A673 (cell line): ENCODE measurements at regions not wholly inside any gene's neighbourhood (a gene's known extent, or its start where the extent isn't known, plus 50 kb on each side); places are given as distances from the start of the nearest gene placed in this dataset.

Experiments used
- BruUV-seq: library from RNA; stranded (reverse); fragments of 400-500 nt; replicated peaks from 2 replicates; lab custom pipeline; 2021; lab: Mats Ljungman, UMichigan
- CTCF ChIA-PET: fragments of 300-600 bp; sonication (Branson Sonifier 250); formaldehyde crosslinking; loops from one replicate; lab custom pipeline; 2022; ENCODE audit warnings: antibody characterized with exemption; lab: Charles Lee
- POLR2A ChIA-PET: fragments of 300-600 bp; sonication (Branson Sonifier 250); formaldehyde crosslinking; loops from one replicate; lab custom pipeline; 2022; ENCODE audit warnings: antibody characterized with exemption; ENCODE audit not compliant: low non-redundant PET; lab: Charles Lee
- DNase-seq: peaks from one replicate; pipeline ENCODE4 v3.0.0-alpha.2; 2015; ENCODE audit warnings: low spot score
- H3K27ac ChIP-seq: fragments of 200-600 bp; sonication (generic); 2 replicates; pipeline ENCODE4 v1.5.1; 2016; ENCODE audit warnings: mixed run types, low read depth, mild to moderate bottlenecking, mixed read lengths, antibody characterized with exemption, low read length; ENCODE audit not compliant: poor library complexity, severe bottlenecking
- H3K27me3 ChIP-seq: fragments of 200-600 bp; sonication (generic); replicated peaks from 2 replicates; pipeline ENCODE4 v1.6.1; 2017; ENCODE audit warnings: mixed run types, low read depth, mild to moderate bottlenecking, mixed read lengths, antibody characterized with exemption, low read length; ENCODE audit not compliant: insufficient read depth, poor library complexity
- H3K36me3 ChIP-seq: fragments of 200-600 bp; sonication (generic); 2 replicates; pipeline ENCODE4 v1.6.1; 2016; ENCODE audit warnings: mixed run types, mild to moderate bottlenecking, mixed read lengths, antibody characterized with exemption, low read length; ENCODE audit not compliant: insufficient read depth, poor library complexity, severe bottlenecking
- H3K4me1 ChIP-seq: fragments of 200-600 bp; sonication (generic); 2 replicates; pipeline ENCODE4 v1.6.1; 2017; ENCODE audit warnings: mixed run types, mild to moderate bottlenecking, mixed read lengths, antibody characterized with exemption, low read length; ENCODE audit not compliant: insufficient read depth, poor library complexity, severe bottlenecking
- H3K4me3 ChIP-seq: fragments of 200-600 bp; sonication (generic); 2 replicates; pipeline ENCODE4 v1.5.1; 2016; ENCODE audit warnings: low read depth, mixed run types, mild to moderate bottlenecking, mixed read lengths, low read length; ENCODE audit not compliant: poor library complexity, severe bottlenecking
- H3K9me3 ChIP-seq: fragments of 200-600 bp; sonication (generic); 2 replicates; pipeline ENCODE4 v1.6.1; 2016; ENCODE audit warnings: mixed run types, low read depth, mild to moderate bottlenecking, mixed read lengths, antibody characterized with exemption, low read length; ENCODE audit not compliant: poor library complexity, severe bottlenecking
- CTCF ChIP-seq: fragments of 300-800, 200-600 bp; sonication (generic); conservative IDR thresholded peaks from 2 replicates; pipeline ENCODE4 v1.5.1; 2017; ENCODE audit warnings: low read depth, mild to moderate bottlenecking, antibody characterized with exemption, low read length, moderate library complexity, mixed read lengths
- EZH2 ChIP-seq: fragments of 200-600 bp; sonication (generic); IDR thresholded peaks from 2 replicates; pipeline ENCODE4 v1.6.1; 2017; ENCODE audit warnings: borderline replicate concordance, low read depth, mild to moderate bottlenecking, mixed read lengths, antibody characterized with exemption, low read length; ENCODE audit not compliant: poor library complexity, severe bottlenecking
- intact Hi-C: fragments of 100-400 bp; cut with micrococcal nuclease; formaldehyde crosslinking; loops from one replicate; pipeline ENCODE4 v1.10.0; 2022; ENCODE audit not compliant: unreplicated experiment

- Histone ChIP-seq H3K27ac (no peak overlapping the region), H3K36me3 (no peaks in the 10 kb centered on the region), H3K9me3 (no peaks in the 10 kb centered on the region), H3K4me1 (peaks cover 10% of the 10 kb centered on the region), H3K4me3 (no peak overlapping the region), H3K27me3 (no peaks in the 10 kb centered on the region)
- TF ChIP-seq CTCF = no peak
- TF ChIP-seq EZH2 = no peak
- ChIA-PET CTCF (no interaction called here), POLR2A (no interaction called here)
- intact Hi-C loops = no loop called here
- DNase-seq = no peak
- BruUV-seq = no TSS peak
These were observed 190.9 kb downstream of the CENPW start for GRCh38 chr6:126530775-126531174.

GRCh38 chr6:126531286-126531685 is 191.4 kb downstream of the CENPW start:
- Histone ChIP-seq H3K27me3 (no peaks in the 10 kb centered on the region), H3K4me3 (no peak overlapping the region), H3K36me3 (no peaks in the 10 kb centered on the region), H3K9me3 (no peaks in the 10 kb centered on the region), H3K27ac (no peak overlapping the region), H3K4me1 (peaks cover 10% of the 10 kb centered on the region)
- CTCF ChIA-PET = no interaction called here
- DNase-seq = no peak
- TF ChIP-seq EZH2 (no peak), CTCF (no peak)
- intact Hi-C loops = no loop called here
- POLR2A ChIA-PET = no interaction called here
- no TSS peak for BruUV-seq

- H3K9me3 ChIP-seq = no peaks in the 10 kb centered on the region
- POLR2A ChIA-PET = no interaction called here
- H3K36me3 ChIP-seq = no peaks in the 10 kb centered on the region
- TF ChIP-seq EZH2 (no peak), CTCF (no peak)
- intact Hi-C loops = no loop called here
- no peaks in the 10 kb centered on the region for H3K27me3 ChIP-seq
- no peak overlapping the region for H3K4me3 ChIP-seq
- BruUV-seq = no TSS peak
- H3K4me1 ChIP-seq = peaks cover 10% of the 10 kb centered on the region
- CTCF ChIA-PET = no interaction called here
- no peak for DNase-seq
- no peak overlapping the region for H3K27ac ChIP-seq
These were observed 191.9 kb downstream of the CENPW start for GRCh38 chr6:126531840-126532239.
